Activated naive CD8-positive, alpha-beta T cell treated with anti-CD3 and anti-CD28 coated beads, Interleukin-2, amount 50 U/mL, for 24 hours (primary cell): ENCODE measurements at regions not wholly inside any gene's neighbourhood (a gene's known extent, or its start where the extent isn't known, plus 50 kb on each side); places are given as distances from the start of the nearest gene placed in this dataset.

ENCODE experiments used
- ATAC-seq: fragments of 150-1000 bp; cut with Tn5 transposase; one replicate; pipeline ENCODE4 v1.10.0; 2021
- DNase-seq: peaks from one replicate; pipeline ENCODE4 v3.0.0; 2021
- H3K27ac Mint-ChIP-seq: one replicate; pipeline ENCODE4 v1.8.0; 2021; ENCODE audit warnings: mild to moderate bottlenecking, mixed read lengths
- H3K27me3 Mint-ChIP-seq: one replicate; pipeline ENCODE4 v1.8.0; 2021; ENCODE audit warnings: mixed read lengths
- H3K36me3 Mint-ChIP-seq: one replicate; pipeline ENCODE4 v1.8.0; 2021; ENCODE audit warnings: low read depth, mixed read lengths
- H3K4me1 Mint-ChIP-seq: one replicate; pipeline ENCODE4 v1.8.0; 2021; ENCODE audit warnings: mixed read lengths
- H3K4me3 Mint-ChIP-seq: one replicate; pipeline ENCODE4 v1.8.0; 2021; ENCODE audit warnings: mild to moderate bottlenecking, moderate library complexity, mixed read lengths
- H3K9me3 Mint-ChIP-seq: one replicate; pipeline ENCODE4 v1.8.0; 2021; ENCODE audit warnings: mixed read lengths

GRCh38 chr13:72165276-72165675 lies 298.3 kb upstream of the DACH1 start:
- Mint-ChIP-seq H3K9me3 (peaks cover 5% of the 10 kb centered on the region), H3K27me3 (no peaks in the 10 kb centered on the region), H3K4me1 (no peaks in the 10 kb centered on the region), H3K4me3 (no peak overlapping the region), H3K27ac (no peak overlapping the region), H3K36me3 (no peaks in the 10 kb centered on the region)
- DNase-seq (no peak), ATAC-seq (no peak)

GRCh38 chr13:72164811-72165210 lies 297.8 kb upstream of the DACH1 start:
- ATAC-seq (no peak), DNase-seq (no peak)
- H3K9me3 Mint-ChIP-seq: peaks cover 5% of the 10 kb centered on the region
- H3K27me3 Mint-ChIP-seq: no peaks in the 10 kb centered on the region
- H3K27ac Mint-ChIP-seq: no peak overlapping the region
- no peaks in the 10 kb centered on the region for H3K36me3 Mint-ChIP-seq
- H3K4me1 Mint-ChIP-seq: no peaks in the 10 kb centered on the region
- H3K4me3 Mint-ChIP-seq: no peak overlapping the region

DNA sequence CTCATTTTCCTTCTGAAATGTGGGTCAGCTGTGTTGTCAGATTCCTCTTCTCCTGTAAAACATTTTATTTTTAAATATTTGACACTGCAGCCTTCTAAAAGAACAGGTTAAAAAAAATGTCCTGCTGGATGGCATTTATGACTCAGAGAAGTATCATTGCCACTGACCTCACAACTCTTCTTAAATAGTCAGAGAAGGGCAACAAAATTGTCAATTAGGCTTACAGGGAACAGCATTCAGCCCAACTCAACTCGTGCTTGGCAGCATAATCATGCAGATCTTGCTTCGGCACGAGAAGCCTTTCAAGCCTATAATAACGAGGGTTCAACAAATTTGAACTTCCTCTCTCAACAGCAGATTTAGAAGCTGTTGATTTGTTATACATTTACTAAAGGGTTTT lies 296.7 kb upstream of the DACH1 start:
- DNase-seq: no peak
- no peaks in the 10 kb centered on the region for H3K4me1 Mint-ChIP-seq
- H3K4me3 Mint-ChIP-seq: no peak overlapping the region
- no peak for ATAC-seq
- peaks cover 5% of the 10 kb centered on the region for H3K9me3 Mint-ChIP-seq
- no peaks in the 10 kb centered on the region for H3K36me3 Mint-ChIP-seq
- H3K27ac Mint-ChIP-seq: no peak overlapping the region
- no peaks in the 10 kb centered on the region for H3K27me3 Mint-ChIP-seq

DNA sequence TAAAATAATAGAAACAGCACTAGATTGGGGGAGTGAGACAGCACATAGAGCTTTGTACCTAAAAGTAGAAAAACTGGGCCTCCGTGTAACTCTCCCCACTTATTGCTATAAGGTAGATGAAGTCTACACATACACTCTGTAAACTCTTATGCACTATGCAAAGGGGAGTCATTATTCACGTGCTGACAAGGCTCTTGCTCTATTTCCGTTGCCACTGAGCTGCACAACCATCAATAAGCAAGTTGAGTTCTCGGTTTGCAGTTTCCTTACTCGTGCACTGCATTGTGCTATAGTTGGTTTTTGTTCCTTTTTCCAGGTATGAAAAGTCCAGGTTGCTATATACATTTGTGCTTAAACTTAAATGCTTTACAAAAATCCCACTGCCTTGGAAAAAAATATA lies 294.0 kb upstream of the DACH1 start:
- ATAC-seq (no peak), DNase-seq (no peak)
- Mint-ChIP-seq H3K9me3 (peaks cover 3% of the 10 kb centered on the region), H3K27ac (no peak overlapping the region), H3K4me1 (no peaks in the 10 kb centered on the region), H3K36me3 (no peaks in the 10 kb centered on the region), H3K4me3 (no peak overlapping the region), H3K27me3 (no peaks in the 10 kb centered on the region)

- H3K4me1 Mint-ChIP-seq: no peaks in the 10 kb centered on the region
- H3K9me3 Mint-ChIP-seq: peaks cover 7% of the 10 kb centered on the region
- no peak for ATAC-seq
- no peak overlapping the region for H3K4me3 Mint-ChIP-seq
- no peak for DNase-seq
- no peak overlapping the region for H3K27ac Mint-ChIP-seq
- H3K36me3 Mint-ChIP-seq: no peaks in the 10 kb centered on the region
- H3K27me3 Mint-ChIP-seq: no peaks in the 10 kb centered on the region
These were observed 289.8 kb upstream of the DACH1 start for GRCh38 chr13:72156760-72157159.

DNA sequence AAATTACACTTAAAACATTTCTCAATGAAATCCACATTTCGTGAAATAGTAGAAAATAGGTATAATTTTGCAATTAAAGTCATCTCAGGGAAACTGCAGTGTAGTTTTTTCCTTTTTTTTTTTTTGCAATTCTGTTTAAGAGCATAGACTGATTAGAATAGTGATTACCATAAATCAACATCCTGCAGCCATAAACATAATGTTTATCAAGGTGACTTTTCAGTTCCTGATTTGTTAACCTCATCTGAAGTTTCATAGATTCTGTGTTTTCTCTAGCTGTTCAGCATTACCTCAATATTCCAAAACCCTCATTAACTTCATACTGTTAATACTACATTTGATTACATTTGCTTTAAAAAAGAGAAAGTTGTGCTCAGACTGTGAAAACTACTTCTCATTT lies 286.3 kb upstream of the DACH1 start:
- Mint-ChIP-seq H3K27ac (no peak overlapping the region), H3K4me1 (no peaks in the 10 kb centered on the region), H3K9me3 (peaks cover 4% of the 10 kb centered on the region), H3K4me3 (no peak overlapping the region), H3K27me3 (no peaks in the 10 kb centered on the region), H3K36me3 (no peaks in the 10 kb centered on the region)
- no peak for ATAC-seq
- DNase-seq: no peak

DNA sequence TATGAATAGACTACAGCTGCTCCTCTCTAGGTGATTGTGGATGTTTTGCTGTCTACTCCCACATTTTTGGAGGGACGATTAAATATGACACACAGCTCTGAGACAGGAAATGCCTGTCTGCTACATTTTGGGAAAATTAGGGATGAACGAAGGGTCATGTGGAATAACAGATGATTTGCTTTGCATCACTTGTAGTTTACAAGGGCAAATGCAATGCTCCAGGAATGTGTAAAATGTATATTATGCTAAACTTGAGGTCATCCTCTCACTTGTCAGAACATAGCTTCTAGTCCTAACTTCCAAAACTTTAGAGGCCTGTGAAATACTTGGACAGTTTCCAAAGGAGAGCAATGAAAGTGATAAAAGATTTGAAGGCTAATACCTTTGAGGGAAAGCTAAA lies 284.2 kb upstream of the DACH1 start:
- Mint-ChIP-seq H3K36me3 (no peaks in the 10 kb centered on the region), H3K9me3 (peaks cover 3% of the 10 kb centered on the region), H3K4me1 (no peaks in the 10 kb centered on the region), H3K27me3 (no peaks in the 10 kb centered on the region), H3K4me3 (no peak overlapping the region), H3K27ac (no peak overlapping the region)
- ATAC-seq (no peak), DNase-seq (no peak)

DNA sequence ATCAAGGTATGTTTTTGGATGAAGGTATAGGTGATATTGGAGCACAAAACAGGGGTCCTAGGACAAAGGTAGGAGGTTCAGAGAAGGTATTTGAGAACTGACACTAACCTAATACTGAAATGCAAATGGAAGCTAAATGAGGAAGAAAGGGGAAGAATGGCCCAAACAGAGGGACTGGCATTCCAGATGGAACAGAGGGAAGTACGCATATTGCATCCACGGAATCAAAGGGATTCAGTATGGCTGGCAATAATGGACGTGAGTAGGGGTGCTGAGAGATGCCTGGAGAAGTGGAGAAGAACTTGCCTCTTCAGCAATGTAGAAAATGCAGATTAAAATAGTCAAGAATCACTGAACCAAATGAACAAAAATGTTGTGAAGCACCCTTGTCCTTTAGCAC lies 283.5 kb upstream of the DACH1 start:
- no peak overlapping the region for H3K27ac Mint-ChIP-seq
- no peak overlapping the region for H3K4me3 Mint-ChIP-seq
- H3K27me3 Mint-ChIP-seq: no peaks in the 10 kb centered on the region
- DNase-seq (no peak), ATAC-seq (no peak)
- H3K36me3 Mint-ChIP-seq: no peaks in the 10 kb centered on the region
- no peaks in the 10 kb centered on the region for H3K4me1 Mint-ChIP-seq
- no peaks in the 10 kb centered on the region for H3K9me3 Mint-ChIP-seq

DNA sequence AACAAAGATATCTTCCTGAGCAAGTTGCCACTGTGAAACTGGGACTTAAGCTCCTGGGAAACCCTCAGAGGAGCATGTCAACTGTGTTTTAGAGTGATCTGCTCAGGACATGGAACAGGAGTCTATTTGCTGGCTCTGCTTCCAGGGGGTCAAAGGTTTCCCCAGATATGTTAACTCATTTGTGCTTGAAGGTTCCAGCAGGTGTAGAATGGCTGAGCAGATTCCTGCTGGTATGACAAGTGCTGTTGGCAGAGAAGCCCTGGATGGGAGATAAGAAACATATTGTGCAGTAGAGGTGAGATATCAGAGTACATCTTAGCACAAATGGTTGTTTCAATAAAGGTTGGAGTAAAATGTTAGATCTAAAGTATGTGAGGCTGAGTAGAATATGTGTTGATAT lies 282.7 kb upstream of the DACH1 start:
- Mint-ChIP-seq H3K4me3 (no peak overlapping the region), H3K27ac (no peak overlapping the region), H3K4me1 (no peaks in the 10 kb centered on the region), H3K9me3 (no peaks in the 10 kb centered on the region), H3K36me3 (no peaks in the 10 kb centered on the region), H3K27me3 (no peaks in the 10 kb centered on the region)
- DNase-seq (no peak), ATAC-seq (no peak)

DNA sequence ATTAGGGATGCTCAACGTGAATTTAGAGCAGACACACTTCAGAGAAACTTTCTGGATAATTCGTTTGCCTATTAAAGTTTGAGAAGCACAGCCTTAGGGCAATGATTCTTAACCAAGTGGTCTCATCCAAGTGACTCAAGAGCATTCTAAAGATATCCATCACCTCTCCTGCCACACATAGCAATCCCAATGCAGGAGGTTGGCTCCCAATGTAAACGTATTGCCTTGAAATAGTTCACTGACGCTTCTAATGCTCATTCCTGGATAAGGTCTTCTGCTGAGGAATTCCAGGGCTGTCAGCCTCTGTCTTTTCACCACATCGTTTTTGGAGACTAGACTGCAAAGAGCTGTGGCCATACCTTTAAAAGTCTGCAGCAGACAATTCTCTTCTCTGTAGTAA lies 279.8 kb upstream of the DACH1 start:
- no peak overlapping the region for H3K27ac Mint-ChIP-seq
- H3K4me3 Mint-ChIP-seq: no peak overlapping the region
- no peaks in the 10 kb centered on the region for H3K4me1 Mint-ChIP-seq
- H3K27me3 Mint-ChIP-seq: no peaks in the 10 kb centered on the region
- H3K36me3 Mint-ChIP-seq: no peaks in the 10 kb centered on the region
- ATAC-seq (no peak), DNase-seq (no peak)
- H3K9me3 Mint-ChIP-seq: no peaks in the 10 kb centered on the region

DNA sequence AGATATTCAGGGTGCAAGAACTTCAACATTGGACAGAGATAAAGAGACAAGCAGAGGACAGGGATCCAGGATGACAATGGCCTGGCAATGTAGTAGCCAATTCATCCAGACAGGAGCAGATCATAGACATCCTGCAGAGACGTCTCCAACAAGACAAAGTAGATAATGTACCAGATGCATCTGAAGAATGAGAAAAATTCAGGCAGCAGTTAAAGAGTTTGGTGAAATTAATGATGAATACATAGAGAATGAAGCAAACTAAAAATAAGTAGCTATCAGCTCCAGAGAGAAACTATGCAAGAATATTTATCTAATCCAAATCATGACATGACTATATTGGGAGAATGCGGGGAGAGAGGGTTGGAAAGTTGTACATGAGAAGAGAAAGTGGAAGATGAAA lies 278.4 kb upstream of the DACH1 start:
- Mint-ChIP-seq H3K9me3 (no peaks in the 10 kb centered on the region), H3K27ac (no peak overlapping the region), H3K4me3 (no peak overlapping the region), H3K4me1 (no peaks in the 10 kb centered on the region), H3K27me3 (no peaks in the 10 kb centered on the region), H3K36me3 (no peaks in the 10 kb centered on the region)
- DNase-seq: no peak
- no peak for ATAC-seq

GRCh38 chr13:72144636-72145035 lies 277.6 kb upstream of the DACH1 start:
- ATAC-seq: no peak
- Mint-ChIP-seq H3K4me3 (no peak overlapping the region), H3K9me3 (no peaks in the 10 kb centered on the region), H3K36me3 (no peaks in the 10 kb centered on the region), H3K27me3 (no peaks in the 10 kb centered on the region), H3K27ac (no peak overlapping the region), H3K4me1 (no peaks in the 10 kb centered on the region)
- no peak for DNase-seq

- no peak overlapping the region for H3K4me3 Mint-ChIP-seq
- no peak for DNase-seq
These were observed 275.0 kb upstream of the DACH1 start for GRCh38 chr13:72141855-72142519.

GRCh38 chr13:72139192-72139591 lies 272.2 kb upstream of the DACH1 start:
- Mint-ChIP-seq H3K4me1 (no peaks in the 10 kb centered on the region), H3K27me3 (no peaks in the 10 kb centered on the region), H3K36me3 (no peaks in the 10 kb centered on the region), H3K4me3 (no peak overlapping the region), H3K27ac (no peak overlapping the region), H3K9me3 (no peaks in the 10 kb centered on the region)
- no peak for ATAC-seq
- no peak for DNase-seq

More at GRCh38 chr13:72141855-72142519, 275.0 kb upstream of the DACH1 start:
- no peaks in the 10 kb centered on the region for H3K9me3 Mint-ChIP-seq
- H3K27ac Mint-ChIP-seq: no peak overlapping the region
- H3K4me1 Mint-ChIP-seq: no peaks in the 10 kb centered on the region
- H3K27me3 Mint-ChIP-seq: no peaks in the 10 kb centered on the region
- H3K36me3 Mint-ChIP-seq: no peaks in the 10 kb centered on the region
- ATAC-seq: no peak

DNA sequence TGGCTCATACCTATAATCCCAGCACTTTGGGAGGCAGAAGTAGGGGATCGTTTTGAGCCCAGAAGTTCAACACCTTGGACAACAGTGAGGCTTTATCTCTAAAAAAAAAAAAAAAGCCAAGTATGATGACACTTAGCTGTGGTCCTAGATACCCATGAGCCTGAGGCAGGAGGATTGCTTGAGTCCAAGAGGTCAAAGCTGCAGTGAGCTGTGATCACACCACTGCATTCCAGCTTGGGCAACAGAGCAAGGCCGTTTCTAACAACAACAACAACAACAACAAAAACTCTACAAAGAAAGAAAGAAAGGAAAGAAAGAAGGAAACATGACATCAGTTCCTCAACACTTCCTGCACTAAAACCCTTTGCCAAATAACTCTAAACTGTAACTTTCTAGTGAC lies 265.1 kb upstream of the DACH1 start:
- Mint-ChIP-seq H3K27me3 (no peaks in the 10 kb centered on the region), H3K36me3 (no peaks in the 10 kb centered on the region), H3K4me1 (no peaks in the 10 kb centered on the region), H3K9me3 (no peaks in the 10 kb centered on the region), H3K27ac (no peak overlapping the region), H3K4me3 (no peak overlapping the region)
- no peak for ATAC-seq
- DNase-seq: no peak

DNA sequence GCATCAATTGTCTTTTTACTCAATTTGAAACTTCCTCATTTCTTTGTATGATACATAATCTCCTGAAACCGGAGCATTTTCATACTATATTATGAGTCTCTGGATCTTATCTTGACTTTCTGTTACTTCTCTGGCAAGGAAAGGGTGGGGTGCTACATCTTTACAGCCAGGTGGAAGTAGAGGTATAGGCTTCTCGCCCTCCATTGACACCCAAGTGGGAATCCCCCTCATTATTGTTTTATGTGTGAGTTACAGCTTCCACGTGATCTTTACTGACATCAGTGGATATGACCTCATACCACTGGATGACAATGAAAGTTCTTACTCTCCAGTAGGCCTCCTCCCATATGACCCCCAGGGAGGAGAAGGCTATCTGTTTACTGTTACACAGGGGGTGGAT lies 262.1 kb upstream of the DACH1 start:
- H3K4me1 Mint-ChIP-seq: no peaks in the 10 kb centered on the region
- DNase-seq: no peak
- no peaks in the 10 kb centered on the region for H3K9me3 Mint-ChIP-seq
- no peak for ATAC-seq
- no peaks in the 10 kb centered on the region for H3K36me3 Mint-ChIP-seq
- H3K27ac Mint-ChIP-seq: no peak overlapping the region
- H3K27me3 Mint-ChIP-seq: no peaks in the 10 kb centered on the region
- H3K4me3 Mint-ChIP-seq: no peak overlapping the region
